Muscle layer of duodenum (tissue), 2 donors: ENCODE measurements at regions not wholly inside any gene's neighbourhood (a gene's known extent, or its start where the extent isn't known, plus 50 kb on each side); places are given as distances from the start of the nearest gene placed in this dataset.

Source experiments
- H3K27ac ChIP-seq: one replicate; pipeline ENCODE4 v1.7.0; 2013; ENCODE audit warnings: mild to moderate bottlenecking, low read length
- H3K27me3 ChIP-seq: one replicate; pipeline ENCODE4 v1.7.0; 2013; ENCODE audit warnings: low read depth, mild to moderate bottlenecking, control low read depth, low read length
- H3K36me3 ChIP-seq, 2 donors: one replicate each; pipeline ENCODE4 v1.7.0; 2013; ENCODE audit warnings: low read length in 2 of 2, control low read depth in 1 of 2, mild to moderate bottlenecking in 1 of 2; ENCODE audit not compliant: insufficient read depth in 2 of 2, control insufficient read depth in 1 of 2
- H3K4me1 ChIP-seq, 2 donors: one replicate each; pipeline ENCODE4 v1.7.0; 2013; ENCODE audit warnings: low read length in 2 of 2, mild to moderate bottlenecking in 2 of 2, control low read depth in 1 of 2, moderate library complexity in 1 of 2; ENCODE audit not compliant: insufficient read depth in 2 of 2, control insufficient read depth in 1 of 2
- H3K4me3 ChIP-seq, 2 donors: one replicate each; pipeline ENCODE4 v1.7.0; 2013; ENCODE audit warnings: low read length in 2 of 2, low read depth in 1 of 2, mild to moderate bottlenecking in 1 of 2
- H3K9me3 ChIP-seq, 2 donors: one replicate each; pipeline ENCODE4 v1.7.0; 2013; ENCODE audit warnings: low read length in 2 of 2, control low read depth in 1 of 2, mild to moderate bottlenecking in 1 of 2; ENCODE audit not compliant: control insufficient read depth in 1 of 2
- donor health status: healthy.

DNA sequence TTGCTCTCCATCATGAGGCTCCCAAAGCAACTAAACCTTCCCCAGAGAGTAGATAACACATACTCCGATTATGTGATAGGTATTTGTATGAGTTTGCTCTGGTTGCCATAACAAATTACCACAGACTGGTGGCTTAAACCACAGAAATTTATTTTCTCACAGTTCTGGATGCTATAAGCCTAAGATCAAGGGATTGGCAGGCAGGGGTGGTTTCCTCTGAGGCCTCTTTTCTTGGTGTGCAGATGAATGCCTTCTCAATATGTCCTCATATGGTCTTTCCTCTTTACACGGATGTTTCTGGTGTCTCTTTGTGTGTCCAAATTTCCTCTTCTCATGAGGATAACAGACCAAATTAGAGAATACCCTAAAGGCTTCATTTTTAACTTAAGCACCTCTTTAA is 285.8 kb upstream of the GRIP1 start:
- H3K36me3 ChIP-seq, result no peaks in the 10 kb centered on the region
- no peaks in the 10 kb centered on the region for H3K9me3 ChIP-seq
- no peak overlapping the region for H3K27ac ChIP-seq
- peaks cover 0 to 3% of the 10 kb centered on the region in 2 donors for H3K4me1 ChIP-seq
- no peaks in the 10 kb centered on the region for H3K27me3 ChIP-seq
- no peak overlapping the region for H3K4me3 ChIP-seq

DNA sequence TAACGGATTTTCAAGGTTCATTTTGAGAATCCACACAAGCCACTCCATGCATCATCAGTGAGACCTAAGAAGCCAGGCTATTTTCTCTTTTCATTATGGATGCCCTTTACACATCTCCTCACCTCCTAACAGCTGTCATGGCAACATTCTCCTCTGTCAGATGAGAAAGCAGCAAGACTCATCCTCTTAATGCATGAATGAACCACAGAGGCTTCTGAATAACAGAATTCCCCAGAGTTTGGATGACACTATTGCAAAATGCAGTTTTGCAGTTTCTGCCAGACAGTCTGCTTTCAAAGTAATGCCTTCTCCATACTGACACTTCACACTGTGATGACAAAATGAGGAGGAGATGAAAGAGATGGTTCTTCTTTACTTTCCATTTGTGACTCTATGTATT is 286.7 kb upstream of the GRIP1 start:
- H3K4me1 ChIP-seq, result peaks cover 0 to 3% of the 10 kb centered on the region in 2 donors
- no peak overlapping the region for H3K4me3 ChIP-seq
- H3K36me3 ChIP-seq, result no peaks in the 10 kb centered on the region
- no peaks in the 10 kb centered on the region for H3K27me3 ChIP-seq
- H3K9me3 ChIP-seq, result no peaks in the 10 kb centered on the region
- H3K27ac ChIP-seq, result no peak overlapping the region

DNA sequence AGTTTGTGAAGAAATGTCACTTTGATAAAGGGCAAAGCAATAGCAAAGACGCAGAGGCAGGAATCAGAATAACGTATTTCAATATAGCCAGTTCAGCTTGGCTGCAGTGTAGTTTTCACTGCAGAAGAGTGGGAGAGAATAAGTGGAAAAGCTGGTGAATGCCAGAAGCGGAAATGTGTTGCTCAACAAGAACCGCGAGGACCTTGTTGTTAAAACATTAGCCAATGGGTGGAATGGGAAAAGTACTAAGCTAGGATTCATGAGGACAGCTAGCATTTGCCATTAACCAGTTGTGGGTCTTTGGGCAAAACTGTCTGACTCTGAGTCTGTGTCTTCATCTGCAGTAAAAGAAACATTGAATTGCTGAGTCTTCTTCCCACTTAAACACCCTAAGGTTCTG is 292.9 kb upstream of the GRIP1 start:
- no peak overlapping the region for H3K4me3 ChIP-seq
- no peaks in the 10 kb centered on the region for H3K9me3 ChIP-seq
- H3K27ac ChIP-seq, result no peak overlapping the region
- peaks cover 0 to 3% of the 10 kb centered on the region in 2 donors for H3K4me1 ChIP-seq
- no peaks in the 10 kb centered on the region for H3K27me3 ChIP-seq
- H3K36me3 ChIP-seq, result no peaks in the 10 kb centered on the region

DNA sequence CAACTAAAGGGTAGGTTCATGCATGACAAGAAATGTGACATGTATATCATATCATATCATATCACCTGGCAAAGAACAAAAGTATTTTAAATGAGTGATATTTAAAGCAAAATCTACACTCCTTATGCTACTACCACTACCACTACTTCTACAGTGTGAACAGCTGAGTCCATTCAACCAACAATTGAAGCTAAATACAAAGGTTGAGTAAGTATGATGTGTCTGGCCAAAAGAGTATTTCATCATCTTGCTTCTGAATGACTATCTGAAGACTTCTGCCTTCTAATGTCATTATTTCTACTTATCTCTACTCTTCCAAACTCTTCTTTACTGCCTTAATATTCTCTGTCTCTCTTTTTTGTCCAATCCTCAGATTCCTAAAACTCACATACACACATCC is 292.6 kb upstream of the CAND1 start:
- H3K4me3 ChIP-seq, result no peak overlapping the region
- no peaks in the 10 kb centered on the region for H3K36me3 ChIP-seq
- no peaks in the 10 kb centered on the region for H3K9me3 ChIP-seq
- no peak overlapping the region for H3K27ac ChIP-seq
- H3K4me1 ChIP-seq, result no peaks in the 10 kb centered on the region
- H3K27me3 ChIP-seq, result no peaks in the 10 kb centered on the region

DNA sequence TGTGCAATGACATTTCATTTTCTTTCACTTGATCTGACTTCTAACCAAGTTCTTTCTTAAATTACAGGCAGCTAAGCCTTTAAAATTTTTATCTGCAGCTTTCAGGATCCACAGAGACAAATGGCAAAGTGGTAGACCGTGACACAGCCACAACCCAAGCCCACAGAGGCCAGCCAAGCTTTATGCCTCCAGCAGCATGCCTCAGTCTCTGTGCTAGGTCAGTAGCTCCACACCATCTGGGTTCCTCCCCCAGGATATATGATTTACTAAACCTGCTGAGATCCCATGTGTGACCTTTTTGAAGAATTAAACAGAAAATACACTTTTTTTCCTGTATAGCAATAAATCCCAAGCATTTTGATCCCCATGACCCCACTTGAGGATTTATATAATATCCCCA is 290.4 kb upstream of the CAND1 start:
- H3K9me3 ChIP-seq, result peaks cover 0 to 4% of the 10 kb centered on the region in 2 donors
- no peak overlapping the region for H3K4me3 ChIP-seq
- H3K4me1 ChIP-seq, result no peaks in the 10 kb centered on the region
- no peaks in the 10 kb centered on the region for H3K36me3 ChIP-seq
- no peak overlapping the region for H3K27ac ChIP-seq
- no peaks in the 10 kb centered on the region for H3K27me3 ChIP-seq

DNA sequence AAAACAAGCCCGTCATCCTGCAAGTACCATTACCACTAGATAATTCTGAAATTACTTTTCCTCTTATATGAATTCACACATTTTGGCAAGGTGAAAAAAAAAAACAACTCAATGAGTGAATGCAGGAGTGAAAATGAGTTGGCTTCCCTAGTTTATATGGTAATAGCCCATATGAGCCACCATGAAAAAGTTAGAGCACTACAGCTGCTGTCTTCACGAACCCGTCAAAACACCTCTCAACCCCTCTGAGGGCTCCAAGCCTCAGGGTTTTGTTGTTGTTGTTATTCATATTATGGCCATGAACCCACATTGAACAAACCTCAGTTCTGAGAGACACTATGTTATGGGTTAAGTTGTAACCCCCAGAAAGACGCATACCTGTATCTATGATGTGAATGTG is 289.9 kb upstream of the CAND1 start:
- Histone ChIP-seq H3K36me3 (no peaks in the 10 kb centered on the region), H3K4me3 (no peak overlapping the region), H3K4me1 (no peaks in the 10 kb centered on the region), H3K27me3 (no peaks in the 10 kb centered on the region), H3K27ac (no peak overlapping the region), H3K9me3 (peaks cover 0 to 4% of the 10 kb centered on the region in 2 donors)

DNA sequence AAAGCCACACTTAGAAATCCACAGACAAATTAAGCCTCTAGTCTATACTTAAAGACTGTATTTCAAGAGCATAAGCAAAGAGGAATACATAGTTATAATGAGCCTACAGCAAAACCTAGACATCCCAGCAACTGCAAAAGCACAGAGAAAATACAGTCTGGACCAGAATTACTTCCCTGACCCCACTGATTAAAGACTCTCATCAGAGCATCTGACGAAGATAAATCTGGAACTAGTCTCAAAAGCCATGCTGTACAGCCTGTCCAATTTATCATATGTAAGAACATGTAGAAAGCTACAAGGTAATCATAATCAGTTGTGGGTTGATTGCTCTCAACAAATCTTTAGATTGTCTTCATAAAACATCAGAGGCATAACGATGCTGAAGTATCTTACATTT is 285.1 kb upstream of the CAND1 start:
- Histone ChIP-seq H3K9me3 (peaks cover 0 to 4% of the 10 kb centered on the region in 2 donors), H3K4me1 (peaks cover 0 to 14% of the 10 kb centered on the region in 2 donors), H3K36me3 (no peaks in the 10 kb centered on the region), H3K27ac (no peak overlapping the region), H3K27me3 (no peaks in the 10 kb centered on the region), H3K4me3 (no peak overlapping the region)

DNA sequence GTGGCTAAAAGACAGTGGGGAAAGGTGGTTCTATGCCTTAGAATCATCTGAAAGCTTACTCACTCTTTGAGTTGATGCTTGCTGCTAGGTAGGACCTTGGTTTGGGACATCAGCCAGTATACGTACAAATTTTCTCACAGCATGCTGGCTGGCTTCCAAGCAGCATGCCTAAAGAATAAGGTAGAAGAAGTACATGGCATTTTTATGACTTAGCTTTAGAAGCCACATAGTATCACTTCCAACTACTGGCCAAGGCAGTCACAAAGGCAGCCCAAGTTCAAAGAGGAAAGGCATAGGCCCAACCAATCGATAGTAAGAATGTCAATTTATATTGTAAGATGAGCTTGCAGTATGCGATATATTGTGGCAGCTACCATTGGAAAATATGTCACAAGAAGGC is 284.2 kb upstream of the CAND1 start:
- no peak overlapping the region for H3K27ac ChIP-seq
- H3K36me3 ChIP-seq, result no peaks in the 10 kb centered on the region
- H3K4me3 ChIP-seq, result no peak overlapping the region
- H3K4me1 ChIP-seq, result peaks cover 0 to 17% of the 10 kb centered on the region in 2 donors
- no peaks in the 10 kb centered on the region for H3K27me3 ChIP-seq
- peaks cover 0 to 4% of the 10 kb centered on the region in 2 donors for H3K9me3 ChIP-seq

DNA sequence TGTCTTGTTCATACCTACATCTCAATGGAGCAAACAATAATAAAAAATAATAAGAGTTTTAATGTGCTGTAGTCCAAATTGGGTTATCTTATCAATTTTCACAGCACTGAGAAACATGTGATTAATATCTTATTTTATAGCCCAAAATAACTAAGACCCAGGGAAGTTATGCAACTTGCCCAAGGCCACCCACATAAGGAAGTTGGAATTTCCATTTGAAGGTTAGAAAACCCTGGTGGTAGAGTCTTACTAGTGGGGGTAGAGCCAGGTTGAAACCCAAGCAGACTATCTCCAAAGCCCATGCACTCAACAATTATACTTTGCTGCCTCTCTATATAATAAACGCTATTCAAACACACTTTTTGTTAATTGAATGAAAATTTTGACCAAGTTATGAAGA is 270.0 kb upstream of the CAND1 start:
- H3K36me3 ChIP-seq, result no peaks in the 10 kb centered on the region

DNA sequence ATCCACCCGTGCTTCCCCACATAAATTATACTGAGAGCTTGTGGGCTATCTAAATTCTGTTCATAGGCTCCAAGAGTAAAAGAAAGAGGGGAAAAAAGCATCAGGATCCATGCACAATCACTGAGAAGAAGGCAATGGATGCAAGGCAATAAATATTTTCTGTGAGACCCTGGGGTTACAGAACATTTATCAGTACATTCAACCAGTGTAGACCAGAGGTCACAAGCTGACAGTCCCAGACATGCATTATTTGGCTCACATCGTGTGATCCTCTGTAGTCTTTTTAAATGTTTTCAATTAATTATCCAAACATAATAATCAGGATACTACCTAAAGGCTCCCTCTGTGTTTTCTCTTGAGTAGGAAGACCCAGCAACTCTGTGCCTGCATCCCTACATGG is 267.9 kb upstream of the CAND1 start:
- Histone ChIP-seq H3K27me3 (no peaks in the 10 kb centered on the region), H3K9me3 (no peaks in the 10 kb centered on the region), H3K36me3 (no peaks in the 10 kb centered on the region), H3K4me1 (peaks cover 3 to 10% of the 10 kb centered on the region in 2 donors), H3K27ac (no peak overlapping the region), H3K4me3 (no peak overlapping the region)

More for the DNA sequence above, 270.0 kb upstream of the CAND1 start:
- no peak overlapping the region for H3K4me3 ChIP-seq
- no peak overlapping the region for H3K27ac ChIP-seq
- no peaks in the 10 kb centered on the region for H3K9me3 ChIP-seq
- H3K27me3 ChIP-seq, result no peaks in the 10 kb centered on the region
- peaks cover 3 to 10% of the 10 kb centered on the region in 2 donors for H3K4me1 ChIP-seq

DNA sequence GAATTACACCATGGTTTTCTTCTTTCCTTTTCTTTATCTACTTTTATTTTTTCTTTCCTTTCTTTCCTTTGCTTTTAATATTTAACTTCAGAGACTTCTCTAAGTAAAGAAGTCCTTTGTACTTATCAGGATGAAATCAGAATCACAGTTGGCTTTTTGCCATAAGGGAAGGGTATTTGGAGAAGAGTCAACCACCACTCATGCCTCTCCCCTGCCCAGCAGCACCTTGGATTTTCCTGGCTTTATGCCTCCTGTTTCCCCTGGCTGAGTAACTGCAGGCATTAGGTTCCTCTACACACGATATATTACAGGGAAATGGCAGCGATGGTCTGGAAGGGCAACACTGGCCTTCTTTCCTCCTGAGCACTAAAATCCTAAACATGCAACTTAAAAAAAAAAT is 266.4 kb upstream of the CAND1 start:
- H3K27ac ChIP-seq, result no peak overlapping the region

DNA sequence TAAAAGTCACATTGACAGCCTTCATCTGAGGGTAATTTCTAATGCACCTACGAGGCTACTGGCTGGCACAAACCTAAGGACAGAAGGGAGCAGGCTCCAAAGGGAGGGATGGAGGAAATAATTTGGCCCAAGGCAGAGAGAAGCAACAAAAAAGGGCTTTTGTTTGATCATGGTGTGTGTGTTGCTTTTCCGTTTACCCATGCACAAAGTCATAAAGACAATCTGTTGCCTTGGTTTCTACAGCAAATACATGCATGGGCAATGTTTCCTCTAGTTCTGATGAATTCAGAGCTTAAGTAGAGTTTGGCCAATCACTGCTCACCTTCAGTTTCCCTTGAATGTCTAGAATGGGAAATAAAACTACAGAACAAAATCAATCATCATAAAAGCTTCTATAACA is 262.5 kb upstream of the CAND1 start:
- Histone ChIP-seq H3K36me3 (no peaks in the 10 kb centered on the region), H3K9me3 (no peaks in the 10 kb centered on the region), H3K27me3 (no peaks in the 10 kb centered on the region), H3K4me3 (no peak overlapping the region), H3K27ac (no peak overlapping the region), H3K4me1 (peaks cover 3% of the 10 kb centered on the region in 2 donors)

More for the DNA sequence above, 266.4 kb upstream of the CAND1 start:
- Histone ChIP-seq H3K27me3 (no peaks in the 10 kb centered on the region), H3K4me1 (peaks cover 3 to 10% of the 10 kb centered on the region in 2 donors), H3K36me3 (no peaks in the 10 kb centered on the region), H3K9me3 (no peaks in the 10 kb centered on the region), H3K4me3 (no peak overlapping the region)
